ENCODE measurements at regions not wholly inside any gene's neighbourhood (a gene's known extent, or its start where the extent isn't known, plus 50 kb on each side); places are given as distances from the start of the nearest gene placed in this dataset.

DNA sequence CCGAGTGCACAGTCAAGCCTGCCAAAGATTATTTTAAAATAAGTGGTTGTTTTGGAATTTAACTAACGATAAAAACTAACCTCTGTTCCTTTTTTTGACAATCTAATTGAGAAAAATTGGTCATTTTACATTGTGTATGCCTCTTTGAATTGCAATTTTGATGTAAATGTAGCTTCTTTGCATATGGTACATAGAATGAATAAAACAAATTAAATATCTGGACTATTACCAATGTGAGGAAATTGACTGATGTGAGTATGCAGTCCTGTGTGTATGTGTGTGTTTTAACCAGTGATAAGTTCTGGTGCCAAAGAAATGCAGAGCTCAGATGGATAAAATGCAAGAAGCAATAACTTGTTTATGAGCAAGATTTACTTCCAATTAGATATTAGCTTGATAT lies 281.3 kb upstream of the ZP4 start:
- intact Hi-C loops (cut with DNase I): no loop called here
- Histone ChIP-seq H3K9me3 (replicated peaks in 1 of 3) (no peaks in the 10 kb centered on the region), H3K4me1 (replicated peaks in 1 of 2) (no peaks in the 10 kb centered on the region), H3K36me3 (replicated peaks in 1 of 2) (no peaks in the 10 kb centered on the region), H3K27ac (no peak overlapping the region), H3K27me3 (no peaks in the 10 kb centered on the region), H3K4me3 (no peak overlapping the region)
- 56 to 68% (median 66%) methylated on average over 2 of the region's 2 CpGs for WGBS, 4 donors
- TF ChIP-seq, protein P1, sequence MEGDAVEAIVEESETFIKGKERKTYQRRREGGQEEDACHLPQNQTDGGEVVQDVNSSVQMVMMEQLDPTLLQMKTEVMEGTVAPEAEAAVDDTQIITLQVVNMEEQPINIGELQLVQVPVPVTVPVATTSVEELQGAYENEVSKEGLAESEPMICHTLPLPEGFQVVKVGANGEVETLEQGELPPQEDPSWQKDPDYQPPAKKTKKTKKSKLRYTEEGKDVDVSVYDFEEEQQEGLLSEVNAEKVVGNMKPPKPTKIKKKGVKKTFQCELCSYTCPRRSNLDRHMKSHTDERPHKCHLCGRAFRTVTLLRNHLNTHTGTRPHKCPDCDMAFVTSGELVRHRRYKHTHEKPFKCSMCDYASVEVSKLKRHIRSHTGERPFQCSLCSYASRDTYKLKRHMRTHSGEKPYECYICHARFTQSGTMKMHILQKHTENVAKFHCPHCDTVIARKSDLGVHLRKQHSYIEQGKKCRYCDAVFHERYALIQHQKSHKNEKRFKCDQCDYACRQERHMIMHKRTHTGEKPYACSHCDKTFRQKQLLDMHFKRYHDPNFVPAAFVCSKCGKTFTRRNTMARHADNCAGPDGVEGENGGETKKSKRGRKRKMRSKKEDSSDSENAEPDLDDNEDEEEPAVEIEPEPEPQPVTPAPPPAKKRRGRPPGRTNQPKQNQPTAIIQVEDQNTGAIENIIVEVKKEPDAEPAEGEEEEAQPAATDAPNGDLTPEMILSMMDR (IDR thresholded peaks at IDR 0.05): no peak
- no peak for TF ChIP-seq POLR2A (IDR thresholded peaks at IDR 0.05)
- DNase-seq: no peak

DNA sequence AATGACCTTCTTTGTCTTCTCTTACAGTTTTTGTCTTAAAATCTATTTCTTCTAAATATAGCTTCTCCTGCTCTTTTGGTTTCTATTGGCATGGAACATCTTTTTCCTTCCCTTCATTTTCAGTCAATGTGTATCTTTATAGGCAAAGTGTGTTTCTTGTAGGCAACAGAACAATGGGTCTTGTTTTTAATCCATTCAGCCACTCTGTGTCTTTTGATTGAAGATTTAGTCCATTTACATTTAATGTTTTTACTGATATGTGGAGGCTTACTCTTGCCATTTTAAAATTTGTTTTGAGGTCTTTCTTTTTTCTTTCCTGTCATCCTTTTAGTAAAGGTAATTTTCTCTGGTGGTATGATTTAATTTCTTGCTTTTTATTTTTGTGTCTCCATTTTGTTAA lies 271.2 kb upstream of the ZP4 start:
- Histone ChIP-seq H3K36me3 (replicated peaks in 1 of 2) (no peaks in the 10 kb centered on the region), H3K27ac (no peak overlapping the region), H3K4me3 (no peak overlapping the region), H3K4me1 (replicated peaks in 1 of 2) (no peaks in the 10 kb centered on the region), H3K27me3 (no peaks in the 10 kb centered on the region), H3K9me3 (replicated peaks in 1 of 3) (no peaks in the 10 kb centered on the region)
- intact Hi-C loops (cut with DNase I): no loop called here
- no peak for TF ChIP-seq POLR2A (IDR thresholded peaks at IDR 0.05)
- TF ChIP-seq, protein P1 (IDR thresholded peaks at IDR 0.05): no peak
- DNase-seq: no peak

DNA sequence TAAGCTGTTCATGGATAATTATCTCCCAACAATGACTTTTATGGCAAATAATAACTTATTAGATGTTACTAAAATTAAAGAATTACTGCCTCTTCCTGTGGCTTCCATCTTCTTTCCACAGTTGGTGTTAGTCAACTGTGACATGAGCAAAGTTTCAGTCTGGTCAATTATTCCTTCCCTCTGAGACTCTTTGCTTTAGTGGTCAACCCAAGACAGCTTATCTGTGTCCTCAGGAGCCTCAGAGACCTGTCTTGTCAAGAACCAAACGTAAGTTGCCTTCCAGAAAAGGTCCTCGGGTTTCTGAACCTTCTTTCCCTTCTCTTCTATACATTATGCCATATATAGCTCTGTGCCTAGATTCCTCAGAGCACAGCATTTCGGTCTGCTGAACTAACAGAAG lies 263.2 kb upstream of the ZP4 start:
- Histone ChIP-seq H3K27ac (no peak overlapping the region), H3K36me3 (replicated peaks in 1 of 2) (no peaks in the 10 kb centered on the region), H3K4me1 (replicated peaks in 1 of 2) (no peaks in the 10 kb centered on the region), H3K27me3 (no peaks in the 10 kb centered on the region), H3K4me3 (no peak overlapping the region), H3K9me3 (replicated peaks in 1 of 3) (no peaks in the 10 kb centered on the region)
- TF ChIP-seq, protein P1 (IDR thresholded peaks at IDR 0.05): no peak
- no peak for TF ChIP-seq POLR2A (IDR thresholded peaks at IDR 0.05)
- 53 to 59% (median 57%) methylated on average over 3 of the region's 3 CpGs for WGBS, 4 donors
- intact Hi-C loops (cut with DNase I): no loop called here
- DNase-seq: no peak

DNA sequence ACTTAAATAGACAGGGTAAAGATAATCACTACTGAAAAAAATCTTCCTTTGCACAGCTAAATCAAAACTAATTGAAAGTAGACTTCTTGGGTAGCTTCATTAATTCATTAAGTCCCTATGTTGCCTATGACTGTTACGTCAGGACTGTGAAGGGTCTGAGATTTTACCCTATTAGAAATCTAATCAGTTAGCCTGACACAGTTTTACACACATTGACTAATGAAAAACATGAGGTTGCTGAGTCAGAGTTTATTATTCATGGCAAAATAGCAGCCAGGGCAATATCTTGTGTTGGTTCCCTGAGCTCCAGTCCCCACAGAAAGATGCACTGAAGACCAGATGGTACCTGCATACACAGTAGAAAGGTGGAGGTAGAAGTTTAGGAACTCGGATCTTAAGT lies 262.5 kb upstream of the ZP4 start:
- Histone ChIP-seq H3K4me1 (replicated peaks in 1 of 2) (no peaks in the 10 kb centered on the region), H3K4me3 (no peak overlapping the region), H3K36me3 (replicated peaks in 1 of 2) (no peaks in the 10 kb centered on the region), H3K9me3 (replicated peaks in 1 of 3) (no peaks in the 10 kb centered on the region), H3K27ac (no peak overlapping the region), H3K27me3 (no peaks in the 10 kb centered on the region)
- WGBS, 4 donors: 72 to 83% (median 76%) methylated on average over 2 of the region's 2 CpGs
- TF ChIP-seq POLR2A (IDR thresholded peaks at IDR 0.05): no peak
- TF ChIP-seq, protein P1 (IDR thresholded peaks at IDR 0.05): no peak
- intact Hi-C loops (cut with DNase I): no loop called here
- no peak for DNase-seq

All from adrenal gland (tissue), 9 donors.